CD4-positive, alpha-beta T cell treated with Interleukin-1 beta for 1 hour (primary cell): ENCODE measurements at regions not wholly inside any gene's neighbourhood (a gene's known extent, or its start where the extent isn't known, plus 50 kb on each side); places are given as distances from the start of the nearest gene placed in this dataset.
A peak's percentile ranks its signal among the peaks of the same experiment; 100 is the strongest.
"Not testable (repeated sequence)": the region's sequence is repeated elsewhere in the genome, so short reads cannot be mapped to it uniquely, and the experiment has no call there.

Source experiments
- DNase-seq, 2 donors: peaks; one replicate each; pipeline ENCODE4 v3.0.0-alpha.2; 2020 to 2022

DNA sequence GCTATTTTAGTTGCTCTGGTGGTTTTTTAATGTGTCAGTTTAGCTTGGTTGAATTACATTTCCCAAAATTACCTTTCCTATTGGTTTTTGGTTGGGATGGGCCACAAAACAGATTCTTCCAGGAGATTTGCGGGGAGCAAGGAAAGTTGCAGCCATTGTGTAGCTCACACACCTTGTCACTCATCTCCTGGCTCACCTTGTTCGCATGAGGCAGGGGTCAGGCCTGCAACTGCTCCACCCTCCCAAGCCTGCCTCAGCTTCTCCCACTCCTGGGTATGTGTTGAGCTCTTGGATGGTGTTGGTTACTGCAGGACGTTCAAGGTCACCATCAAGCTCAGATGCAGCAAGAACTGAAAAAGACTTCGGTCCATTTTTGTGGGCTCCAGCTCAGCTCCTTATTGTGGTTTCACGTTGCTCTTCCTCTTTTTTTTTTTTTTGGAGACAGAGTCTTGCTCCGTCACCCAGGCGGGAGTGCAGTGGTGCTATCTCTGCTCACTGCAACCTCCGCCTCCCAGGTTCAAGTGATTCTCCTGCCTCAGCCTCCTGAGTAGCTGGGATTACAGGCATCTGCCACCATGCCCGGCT, 95.6 kb upstream of the METTL14 start:
- no peak for DNase-seq

DNA sequence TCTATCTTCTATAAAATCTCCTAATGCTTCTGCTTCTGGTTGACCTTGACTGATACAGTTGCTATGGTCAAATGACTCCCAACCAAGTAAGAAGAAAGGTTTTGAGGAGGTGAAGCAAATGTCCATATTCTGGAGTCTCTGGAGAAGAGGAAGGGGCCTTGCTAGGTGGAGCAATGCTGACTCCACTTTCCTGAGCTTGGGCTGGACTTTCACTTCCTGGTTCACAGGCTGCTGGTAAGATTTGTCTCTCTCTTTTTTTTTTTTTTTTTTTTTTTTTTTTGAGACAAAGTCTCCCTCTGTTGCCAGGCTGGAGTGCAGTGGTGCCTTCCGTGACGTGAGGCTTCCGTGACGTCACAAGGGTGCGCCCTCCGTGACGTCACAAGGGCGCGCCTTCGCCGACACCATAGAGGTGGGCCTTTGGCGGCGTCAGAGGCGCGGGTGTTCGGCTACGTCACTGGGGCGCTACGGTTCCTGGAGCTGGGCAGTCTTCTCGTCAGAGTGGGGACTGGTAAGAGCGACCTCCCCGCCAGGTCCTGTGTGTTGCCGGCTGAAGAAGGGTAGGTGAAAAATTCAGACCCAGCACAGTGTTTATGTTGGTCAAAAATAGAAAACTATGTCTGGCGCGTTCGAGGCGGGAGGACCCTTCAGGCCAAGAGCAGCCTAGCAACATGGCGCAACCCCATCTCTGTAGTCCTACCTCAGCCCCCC, 93.7 kb upstream of the METTL14 start:
- peak; percentile 98 for DNase-seq

DNA sequence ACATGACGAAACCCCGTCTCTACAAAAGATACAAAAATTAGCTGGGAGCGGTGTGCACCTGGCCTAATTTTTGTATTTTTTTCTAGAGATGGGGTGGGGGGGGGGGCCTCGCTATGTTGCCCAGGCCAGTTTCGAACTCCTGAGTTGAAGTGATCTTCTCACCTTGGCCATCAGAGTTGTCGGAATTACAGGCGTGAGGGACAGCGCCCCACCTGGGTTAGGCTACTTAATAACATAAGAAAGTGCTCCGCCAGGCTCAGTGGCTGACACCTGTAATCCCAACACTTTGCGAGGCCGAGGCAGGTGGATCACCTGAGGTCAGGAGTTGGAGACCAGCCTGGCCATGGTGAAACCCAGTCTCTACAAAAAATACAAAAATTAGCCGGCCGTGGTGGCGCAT, 92.9 kb upstream of the METTL14 start:
- not testable (repeated sequence) for DNase-seq

DNA sequence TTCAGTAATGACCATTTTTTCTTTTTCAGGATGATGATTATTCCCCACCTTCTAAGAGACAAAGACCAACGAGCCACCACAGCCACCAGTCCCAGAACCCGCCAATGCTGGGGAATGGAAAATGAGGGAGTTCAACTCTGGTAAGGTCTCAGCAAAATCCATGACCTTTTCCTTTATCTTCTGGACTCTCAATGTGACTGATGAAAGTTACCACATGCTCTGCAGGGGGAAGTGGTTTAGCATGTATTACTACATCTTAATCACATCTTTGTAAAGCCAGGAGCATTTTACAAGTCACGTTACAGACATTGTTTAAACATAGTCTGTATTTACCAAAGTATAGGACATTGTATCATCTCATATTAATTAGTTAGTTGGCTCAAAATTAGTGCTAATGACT, 89.3 kb upstream of the METTL14 start:
- DNase-seq: not testable (repeated sequence)

DNA sequence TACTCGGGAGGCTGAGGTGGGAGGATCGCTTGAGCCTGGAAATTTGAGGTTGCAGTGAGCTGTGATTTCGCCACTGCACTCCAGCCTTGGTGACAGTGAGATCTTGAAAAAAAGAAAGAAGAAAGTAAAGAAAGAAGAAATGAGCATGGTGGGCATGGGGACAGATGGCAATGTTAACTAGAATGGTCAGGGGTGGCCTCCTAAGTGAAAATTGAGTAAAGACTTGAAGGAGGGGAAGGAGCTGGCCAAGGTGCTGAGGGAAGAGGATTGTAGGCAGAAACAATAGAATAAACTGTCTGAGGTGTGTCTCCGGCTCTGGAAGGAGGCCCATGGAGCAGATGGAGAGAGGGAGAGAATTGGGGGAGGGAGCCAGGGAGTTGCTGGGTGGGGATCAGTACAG, 60.1 kb upstream of the METTL14 start:
- not testable (repeated sequence) for DNase-seq

DNA sequence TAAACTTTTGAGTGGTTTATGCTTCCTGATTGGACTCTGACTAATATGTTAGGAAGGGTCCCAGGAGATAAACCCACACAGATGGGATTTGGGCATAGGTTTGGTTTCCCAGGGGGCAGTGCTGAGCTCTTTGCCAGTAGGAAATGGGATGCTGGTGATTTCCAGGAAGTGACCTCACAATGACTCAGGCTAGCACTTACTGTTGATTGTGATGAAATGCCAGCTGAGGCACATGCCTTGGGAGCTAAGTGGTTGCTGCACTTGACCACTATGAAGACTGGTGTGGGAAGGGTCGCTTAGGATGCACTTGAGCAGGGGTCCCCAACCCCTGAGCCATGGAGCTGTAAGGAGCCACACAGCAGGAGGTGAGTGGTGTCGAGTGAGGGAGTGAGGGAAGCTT, 55.5 kb upstream of the METTL14 start:
- DNase-seq: not testable (repeated sequence)

DNA sequence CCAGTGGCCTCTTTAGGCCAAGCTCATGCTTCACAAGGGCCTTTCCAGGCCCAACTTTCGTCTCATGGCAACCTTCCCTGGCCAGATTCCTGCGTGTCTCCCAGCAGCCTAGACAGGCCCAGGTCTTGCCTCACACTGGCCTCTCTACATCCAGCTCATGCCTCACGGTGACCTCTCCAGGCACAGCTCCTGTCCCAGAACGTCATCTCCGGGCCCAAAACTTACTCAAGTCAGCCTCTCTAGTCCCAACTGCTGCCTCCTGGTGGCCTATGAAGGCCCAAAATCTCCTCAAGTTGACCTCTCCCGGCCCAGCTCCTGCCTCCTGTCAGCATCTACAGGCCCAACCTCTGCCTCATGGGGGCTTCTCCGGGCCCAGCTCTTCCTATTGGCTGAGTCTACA, 54.3 kb upstream of the METTL14 start:
- not testable (repeated sequence) for DNase-seq

DNA sequence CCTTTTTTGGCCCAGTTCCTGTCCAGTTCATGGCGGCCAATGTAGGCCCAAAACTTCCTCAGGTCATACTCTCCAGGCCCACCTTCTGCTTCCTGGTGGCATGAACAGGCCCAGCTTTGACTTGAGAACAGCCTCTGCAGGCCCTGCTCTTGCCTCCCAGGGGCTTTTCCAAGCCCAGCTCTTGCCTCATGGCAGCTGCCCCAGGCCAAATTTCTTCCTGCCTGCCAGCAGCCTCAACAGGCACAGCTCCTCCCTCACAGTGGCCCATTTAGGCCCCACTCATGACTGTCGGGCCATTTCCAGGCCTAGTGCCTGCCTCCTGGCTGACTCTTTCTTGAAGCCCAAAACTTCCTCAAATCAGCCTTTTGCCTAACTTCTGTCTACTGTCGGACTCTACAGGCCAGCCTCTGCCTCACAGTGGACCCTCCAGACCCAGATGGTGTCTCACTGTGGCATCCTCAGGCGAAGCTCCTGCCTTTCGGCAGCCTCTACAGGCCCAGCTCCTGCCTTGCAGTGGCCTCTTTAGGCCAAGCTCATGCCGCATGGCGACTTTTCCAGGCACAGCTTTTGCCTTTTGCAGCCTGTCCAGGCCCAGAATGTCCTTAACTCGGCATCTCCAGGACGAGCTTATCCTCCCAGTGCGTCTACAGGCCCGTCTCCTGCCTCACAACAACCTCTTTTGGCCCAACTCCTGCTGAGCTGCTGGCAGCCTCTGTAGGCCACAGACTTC, 53.7 kb upstream of the METTL14 start:
- not testable (repeated sequence) for DNase-seq

DNA sequence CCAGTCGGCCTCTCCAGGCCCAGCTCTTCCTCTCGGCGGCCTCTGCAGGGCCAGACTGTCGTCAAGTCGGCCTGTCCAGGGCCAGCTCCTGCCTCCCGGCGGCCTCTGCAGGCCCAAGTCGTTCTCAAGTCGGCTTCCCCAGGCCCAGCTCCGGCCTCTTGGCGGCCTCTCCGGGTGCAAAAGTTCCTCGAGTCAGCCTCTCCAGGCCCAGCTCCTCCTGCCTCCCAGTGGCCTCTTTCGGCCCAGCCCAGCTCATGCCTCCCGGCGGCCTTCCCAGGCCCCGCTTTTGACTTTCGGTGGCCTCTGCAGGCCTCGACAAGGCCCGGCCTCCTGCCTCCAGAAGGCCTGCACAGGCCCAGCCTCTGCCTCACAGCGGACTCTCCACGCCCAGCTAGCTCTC, 51.7 kb upstream of the METTL14 start:
- not testable (repeated sequence) for DNase-seq

DNA sequence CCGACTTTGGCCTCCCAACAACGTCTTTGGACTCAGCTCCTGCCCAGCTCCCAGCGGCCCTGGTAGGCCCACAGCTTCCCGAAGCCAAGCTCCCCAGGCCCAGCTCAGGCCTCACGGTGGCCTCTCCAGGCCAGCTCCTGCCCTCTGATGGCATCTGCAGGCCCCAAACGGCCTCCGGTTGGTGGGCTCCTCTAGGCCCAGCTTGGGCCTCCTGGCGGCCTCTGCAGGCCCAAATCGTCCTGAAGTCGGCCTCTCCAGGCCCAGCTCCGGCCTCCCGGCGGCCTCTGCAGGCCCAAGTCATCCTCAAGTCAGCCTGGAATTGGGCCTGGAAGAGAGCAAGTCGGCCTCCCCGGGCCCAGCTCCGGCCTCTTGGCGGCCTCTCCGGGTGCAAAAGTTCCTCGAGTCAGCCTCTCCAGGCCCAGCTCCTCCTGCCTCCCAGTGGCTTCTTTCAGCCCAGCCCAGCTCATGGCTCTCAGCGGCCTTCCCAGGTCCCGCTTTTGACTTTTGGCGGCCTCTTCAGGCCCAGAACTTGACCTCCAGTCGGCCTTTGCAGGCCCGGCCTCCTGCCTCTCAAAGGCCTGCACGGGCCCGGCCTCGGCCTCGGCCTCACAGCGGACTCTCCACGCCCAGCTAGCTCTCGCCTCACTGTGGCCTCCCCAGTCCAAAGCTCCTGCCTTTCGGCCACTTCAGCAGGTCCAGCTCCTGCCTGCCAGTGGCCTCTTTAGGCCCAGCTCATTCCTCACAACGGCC, 50.9 kb upstream of the METTL14 start:
- not testable (repeated sequence) for DNase-seq
